ENCODE measurements at regions not wholly inside any gene's neighbourhood (a gene's known extent, or its start where the extent isn't known, plus 50 kb on each side); places are given as distances from the start of the nearest gene placed in this dataset.

GRCh38 chr1:172971241-172971640 is 79.5 kb downstream of the TNFSF18 start:
- no peak for TF ChIP-seq CTCF (optimal IDR thresholded peaks at IDR 0.05 in 1 of 3, IDR thresholded peaks at IDR 0.05 in 1 of 3, conservative IDR thresholded peaks at IDR 0.05 in 1 of 3; ENCODE audit: extremely low read depth in 1 of 3, insufficient read depth in 2 of 3, low read length in 3 of 3)
- TF ChIP-seq EZH2 (IDR thresholded peaks at IDR 0.05; ENCODE audit: low read length) = no peak
